Liver (tissue), 3 donors: ENCODE measurements at regions not wholly inside any gene's neighbourhood (a gene's known extent, or its start where the extent isn't known, plus 50 kb on each side); places are given as distances from the start of the nearest gene placed in this dataset.
"Not testable (repeated sequence)": the region's sequence is repeated elsewhere in the genome, so short reads cannot be mapped to it uniquely, and the experiment has no call there.

ENCODE experiments used
- EGR1 ChIP-seq, 2 donors: IDR thresholded peaks; 2 replicates each; pipeline ENCODE4 v1.6.1; 2016 to 2018; ENCODE audit warnings: antibody characterized with exemption in 2 of 2, low read depth in 2 of 2
- GABPA ChIP-seq, 2 donors: IDR thresholded peaks in 1 of 2; conservative IDR thresholded peaks in 1 of 2; 2 replicates each; pipeline ENCODE4 v1.6.1; 2016; ENCODE audit warnings: antibody characterized with exemption in 2 of 2, mild to moderate bottlenecking in 1 of 2, moderate library complexity in 1 of 2
- HNF4G ChIP-seq: IDR thresholded peaks from 2 replicates; pipeline ENCODE4 v1.6.1; 2016; ENCODE audit warnings: antibody characterized with exemption
- JUND ChIP-seq, 2 donors: IDR thresholded peaks; 2 replicates each; pipeline ENCODE4 v1.6.1; 2016; ENCODE audit warnings: antibody characterized with exemption in 2 of 2
- MAX ChIP-seq: IDR thresholded peaks from 2 replicates; pipeline ENCODE4 v1.6.1; 2016; ENCODE audit warnings: antibody characterized with exemption
- RAD21 ChIP-seq, 2 donors: IDR thresholded peaks; 2 replicates each; pipeline ENCODE4 v1.6.1; 2016; ENCODE audit warnings: antibody characterized with exemption in 2 of 2, mild to moderate bottlenecking in 2 of 2
- REST ChIP-seq: IDR thresholded peaks from 2 replicates; pipeline ENCODE4 v1.6.1; 2016; ENCODE audit warnings: antibody characterized with exemption, mild to moderate bottlenecking
- SP1 ChIP-seq: IDR thresholded peaks from 2 replicates; pipeline ENCODE4 v1.6.1; 2018; ENCODE audit warnings: antibody characterized with exemption, mild to moderate bottlenecking
- TAF1 ChIP-seq: conservative IDR thresholded peaks from 2 replicates; pipeline ENCODE4 v1.6.1; 2016; ENCODE audit warnings: antibody characterized with exemption, mild to moderate bottlenecking
- ZBTB33 ChIP-seq: IDR thresholded peaks from 2 replicates; pipeline ENCODE4 v1.6.1; 2016; ENCODE audit warnings: antibody characterized with exemption
- TF ChIP-seq, protein P1 (sequence below): fragments of 150-350 bp; IDR thresholded peaks from 2 replicates; pipeline ENCODE4 v1.5.1; 2017; ENCODE audit warnings: improper control_type of control experiment, low read depth, low read length; ENCODE audit not compliant: missing input control
- donor health status: healthy.
- donor health status: healthy.

- not testable (repeated sequence) for TF ChIP-seq TAF1; GABPA (IDR thresholded peaks at IDR 0.05 in 1 of 2, conservative IDR thresholded peaks at IDR 0.05 in 1 of 2); SP1; ZBTB33; MAX; RAD21 (IDR thresholded peaks at IDR 0.05); JUND (IDR thresholded peaks at IDR 0.05); REST; HNF4G; EGR1 (IDR thresholded peaks at IDR 0.05; ENCODE audit: low read depth in 2 of 2)
- TF ChIP-seq, protein P1, sequence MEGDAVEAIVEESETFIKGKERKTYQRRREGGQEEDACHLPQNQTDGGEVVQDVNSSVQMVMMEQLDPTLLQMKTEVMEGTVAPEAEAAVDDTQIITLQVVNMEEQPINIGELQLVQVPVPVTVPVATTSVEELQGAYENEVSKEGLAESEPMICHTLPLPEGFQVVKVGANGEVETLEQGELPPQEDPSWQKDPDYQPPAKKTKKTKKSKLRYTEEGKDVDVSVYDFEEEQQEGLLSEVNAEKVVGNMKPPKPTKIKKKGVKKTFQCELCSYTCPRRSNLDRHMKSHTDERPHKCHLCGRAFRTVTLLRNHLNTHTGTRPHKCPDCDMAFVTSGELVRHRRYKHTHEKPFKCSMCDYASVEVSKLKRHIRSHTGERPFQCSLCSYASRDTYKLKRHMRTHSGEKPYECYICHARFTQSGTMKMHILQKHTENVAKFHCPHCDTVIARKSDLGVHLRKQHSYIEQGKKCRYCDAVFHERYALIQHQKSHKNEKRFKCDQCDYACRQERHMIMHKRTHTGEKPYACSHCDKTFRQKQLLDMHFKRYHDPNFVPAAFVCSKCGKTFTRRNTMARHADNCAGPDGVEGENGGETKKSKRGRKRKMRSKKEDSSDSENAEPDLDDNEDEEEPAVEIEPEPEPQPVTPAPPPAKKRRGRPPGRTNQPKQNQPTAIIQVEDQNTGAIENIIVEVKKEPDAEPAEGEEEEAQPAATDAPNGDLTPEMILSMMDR: not testable (repeated sequence)
Observed at GRCh38 chr16:73940786-73941185, 355.8 kb upstream of the PSMD7 start.
